Hepatocyte (in vitro differentiated cells): ENCODE measurements at regions not wholly inside any gene's neighbourhood (a gene's known extent, or its start where the extent isn't known, plus 50 kb on each side); places are given as distances from the start of the nearest gene placed in this dataset.
"Not testable (repeated sequence)": the region's sequence is repeated elsewhere in the genome, so short reads cannot be mapped to it uniquely, and the experiment has no call there.

Source experiments
- EZH2 ChIP-seq: fragments of 200-600 bp; sonication (generic); IDR thresholded peaks from 2 replicates; pipeline ENCODE4 v1.6.1; 2016; ENCODE audit warnings: antibody characterized with exemption, mild to moderate bottlenecking, borderline replicate concordance
- EZH2phosphoT487 ChIP-seq: fragments of 200-600 bp; sonication (generic); IDR thresholded peaks from one replicate; pipeline ENCODE4 v1.6.1; 2018; ENCODE audit warnings: antibody characterized with exemption, mild to moderate bottlenecking, low read depth, moderate library complexity; ENCODE audit not compliant: unreplicated experiment, severe bottlenecking
- TF ChIP-seq, protein P1 (sequence below): fragments of 200-600 bp; sonication (generic); IDR thresholded peaks from 2 replicates; pipeline ENCODE4 v1.5.1; 2016; ENCODE audit warnings: antibody characterized with exemption, mild to moderate bottlenecking; ENCODE audit not compliant: poor library complexity

DNA sequence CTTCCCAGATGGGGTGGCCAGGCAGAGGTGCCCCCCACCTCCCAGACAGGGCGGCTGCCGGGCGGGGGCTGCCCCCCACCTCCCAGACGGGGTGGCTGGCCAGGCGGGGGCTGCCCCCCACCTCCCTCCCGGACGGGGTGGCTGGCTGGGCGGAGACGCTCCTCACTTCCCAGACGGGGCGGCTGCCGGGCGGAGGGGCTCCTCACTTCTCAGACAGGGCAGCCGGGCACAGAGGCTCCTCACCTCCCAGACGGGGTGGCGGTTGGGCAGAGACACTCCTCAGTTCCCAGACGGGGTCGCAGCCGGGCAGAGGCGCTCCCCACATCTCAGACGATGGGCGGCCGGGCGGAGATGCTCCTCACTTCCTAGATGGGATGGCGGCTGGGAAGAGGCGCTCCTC lies 76.4 kb upstream of the AADAT start:
- TF ChIP-seq, protein P1, sequence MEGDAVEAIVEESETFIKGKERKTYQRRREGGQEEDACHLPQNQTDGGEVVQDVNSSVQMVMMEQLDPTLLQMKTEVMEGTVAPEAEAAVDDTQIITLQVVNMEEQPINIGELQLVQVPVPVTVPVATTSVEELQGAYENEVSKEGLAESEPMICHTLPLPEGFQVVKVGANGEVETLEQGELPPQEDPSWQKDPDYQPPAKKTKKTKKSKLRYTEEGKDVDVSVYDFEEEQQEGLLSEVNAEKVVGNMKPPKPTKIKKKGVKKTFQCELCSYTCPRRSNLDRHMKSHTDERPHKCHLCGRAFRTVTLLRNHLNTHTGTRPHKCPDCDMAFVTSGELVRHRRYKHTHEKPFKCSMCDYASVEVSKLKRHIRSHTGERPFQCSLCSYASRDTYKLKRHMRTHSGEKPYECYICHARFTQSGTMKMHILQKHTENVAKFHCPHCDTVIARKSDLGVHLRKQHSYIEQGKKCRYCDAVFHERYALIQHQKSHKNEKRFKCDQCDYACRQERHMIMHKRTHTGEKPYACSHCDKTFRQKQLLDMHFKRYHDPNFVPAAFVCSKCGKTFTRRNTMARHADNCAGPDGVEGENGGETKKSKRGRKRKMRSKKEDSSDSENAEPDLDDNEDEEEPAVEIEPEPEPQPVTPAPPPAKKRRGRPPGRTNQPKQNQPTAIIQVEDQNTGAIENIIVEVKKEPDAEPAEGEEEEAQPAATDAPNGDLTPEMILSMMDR: not testable (repeated sequence)
- not testable (repeated sequence) for TF ChIP-seq EZH2, EZH2phosphoT487
